Keratinocyte (primary cell): ENCODE measurements at regions not wholly inside any gene's neighbourhood (a gene's known extent, or its start where the extent isn't known, plus 50 kb on each side); places are given as distances from the start of the nearest gene placed in this dataset.

Source experiments
- CTCF ChIP-seq, 3 experiments: IDR thresholded peaks in 1 of 3; conservative IDR thresholded peaks in 1 of 3; optimal IDR thresholded peaks in 1 of 3; 2 replicates in 2 of 3; 3 replicates in 1 of 3; pipeline versions ENCODE3 to v1.5.1; 2011; ENCODE audit warnings: low read length in 3 of 3, mild to moderate bottlenecking in 3 of 3, moderate library complexity in 2 of 3, control low read depth in 1 of 3, inconsistent platforms in 1 of 3; ENCODE audit not compliant: insufficient read depth in 2 of 3; ENCODE audit errors: extremely low read depth in 1 of 3
- EZH2 ChIP-seq: IDR thresholded peaks from one replicate; pipeline ENCODE4 v1.6.1; 2012; ENCODE audit warnings: inconsistent platforms, mild to moderate bottlenecking, low read length, moderate library complexity

DNA sequence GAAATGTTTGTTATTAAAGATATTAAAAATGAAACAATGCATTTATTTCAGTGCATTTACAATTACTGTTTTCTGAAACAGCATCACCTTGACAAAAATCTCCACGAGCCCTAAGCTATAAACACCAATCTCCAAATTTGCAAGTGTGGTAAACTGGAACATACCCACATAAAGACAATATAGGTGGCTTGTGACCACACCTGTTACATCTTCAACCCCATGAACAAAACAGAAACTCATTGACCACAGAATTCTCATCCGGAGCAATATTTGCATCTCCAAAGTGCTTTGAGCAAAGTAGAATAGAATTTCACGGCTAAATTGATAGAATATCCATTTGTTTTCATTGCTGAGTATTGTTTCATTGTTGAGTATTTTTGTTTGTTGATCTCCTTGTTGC is 375.2 kb upstream of the FLRT2 start:
- TF ChIP-seq CTCF (optimal IDR thresholded peaks at IDR 0.05 in 1 of 3, IDR thresholded peaks at IDR 0.05 in 1 of 3, conservative IDR thresholded peaks at IDR 0.05 in 1 of 3; ENCODE audit: extremely low read depth in 1 of 3, insufficient read depth in 2 of 3, low read length in 3 of 3) (no peak), EZH2 (no peak)
